GM23338 (cell line): ENCODE measurements at regions not wholly inside any gene's neighbourhood (a gene's known extent, or its start where the extent isn't known, plus 50 kb on each side); places are given as distances from the start of the nearest gene placed in this dataset.

Source experiments
- ATAC-seq: fragments of 200-7000 bp; cut with Tn5 transposase; 3 replicates; pipeline ENCODE4 v1.9.1; 2020
- DNase-seq: peaks from one replicate; pipeline ENCODE4 v3.0.0-alpha.2; 2015; ENCODE audit warnings: low spot score
- H2AFZ ChIP-seq: fragments of 200-600 bp; sonication (generic); 2 replicates; pipeline ENCODE4 v1.8.0; 2016; ENCODE audit warnings: antibody characterized with exemption, mild to moderate bottlenecking, moderate library complexity
- H3F3A ChIP-seq: fragments of 200-600 bp; sonication (generic); replicated peaks from 2 replicates; pipeline ENCODE4 v1.8.0; 2017; ENCODE audit warnings: antibody characterized with exemption, mixed run types, low read depth
- H3K27ac ChIP-seq: fragments of 200-600 bp; sonication (generic); 2 replicates; pipeline ENCODE4 v1.6.1; 2016; ENCODE audit warnings: low read depth
- H3K27me3 ChIP-seq: fragments of 200-600 bp; sonication (generic); 2 replicates; pipeline ENCODE4 v1.8.0; 2016; ENCODE audit warnings: mild to moderate bottlenecking, mixed run types, moderate library complexity; ENCODE audit not compliant: insufficient read depth
- H3K36me3 ChIP-seq: fragments of 200-600 bp; sonication (generic); 2 replicates; pipeline ENCODE4 v1.8.0; 2016; ENCODE audit warnings: mild to moderate bottlenecking; ENCODE audit not compliant: insufficient read depth
- H3K4me1 ChIP-seq: fragments of 200-600 bp; sonication (generic); 2 replicates; pipeline ENCODE4 v1.8.0; 2016; ENCODE audit warnings: mild to moderate bottlenecking, moderate library complexity; ENCODE audit not compliant: insufficient read depth
- H3K4me2 ChIP-seq: fragments of 200-600 bp; sonication (generic); 2 replicates; pipeline ENCODE4 v1.7.1; 2017; ENCODE audit warnings: mixed run types
- H3K4me3 ChIP-seq: fragments of 200-600 bp; sonication (generic); 2 replicates; pipeline ENCODE4 v1.6.1; 2016; ENCODE audit warnings: mixed run types
- H3K79me2 ChIP-seq: fragments of 200-600 bp; sonication (generic); replicated peaks from 2 replicates; pipeline ENCODE4 v1.8.0; 2017; ENCODE audit warnings: mild to moderate bottlenecking; ENCODE audit not compliant: insufficient read depth
- H3K9me2 ChIP-seq: fragments of 200-600 bp; sonication (generic); 2 replicates; pipeline ENCODE4 v1.8.0; 2017; ENCODE audit not compliant: insufficient read depth
- H4K20me1 ChIP-seq: fragments of 200-600 bp; sonication (generic); replicated peaks from 2 replicates; pipeline ENCODE4 v1.8.0; 2017; ENCODE audit warnings: mild to moderate bottlenecking; ENCODE audit not compliant: insufficient read depth
- H3K27ac Mint-ChIP-seq: 2 replicates; pipeline ENCODE4 v1.8.0; 2020; ENCODE audit warnings: inconsistent platforms, mild to moderate bottlenecking, moderate library complexity, mixed read lengths
- H3K27me3 Mint-ChIP-seq: 3 replicates; pipeline ENCODE4 v1.8.0; 2022; ENCODE audit warnings: low read depth, mild to moderate bottlenecking, moderate library complexity, mixed read lengths, inconsistent platforms; ENCODE audit not compliant: insufficient read depth, poor library complexity
- H3K36me3 Mint-ChIP-seq: 3 replicates; pipeline ENCODE4 v1.8.0; 2021; ENCODE audit warnings: low read depth, mild to moderate bottlenecking, inconsistent platforms, moderate library complexity, mixed read lengths
- H3K4me1 Mint-ChIP-seq: 3 replicates; pipeline ENCODE4 v1.8.0; 2020; ENCODE audit warnings: mild to moderate bottlenecking, inconsistent platforms, mixed read lengths
- H3K4me3 Mint-ChIP-seq: 3 replicates; pipeline ENCODE4 v1.8.0; 2021; ENCODE audit warnings: moderate library complexity, mild to moderate bottlenecking, inconsistent platforms, mixed read lengths
- H3K9me3 Mint-ChIP-seq: 3 replicates; pipeline ENCODE4 v1.8.0; 2020; ENCODE audit warnings: moderate library complexity, mild to moderate bottlenecking, inconsistent platforms, mixed read lengths
- CREB1 ChIP-seq: fragments of 250-450 bp; sonication (Bioruptor Pico); IDR thresholded peaks from 2 replicates; pipeline ENCODE4 v1.5.0; 2020; ENCODE audit warnings: low read depth, mild to moderate bottlenecking, moderate library complexity
- EZH2 ChIP-seq: fragments of 200-600 bp; sonication (generic); IDR thresholded peaks from one replicate; pipeline ENCODE4 v1.8.0; 2017; ENCODE audit warnings: antibody characterized with exemption, mild to moderate bottlenecking, low read depth; ENCODE audit not compliant: unreplicated experiment
- EZH2phosphoT487 ChIP-seq: fragments of 200-600 bp; sonication (generic); IDR thresholded peaks from one replicate; pipeline ENCODE4 v1.8.1; 2018; ENCODE audit warnings: antibody characterized with exemption; ENCODE audit not compliant: unreplicated experiment
- NANOG ChIP-seq: IDR thresholded peaks from 2 replicates; pipeline ENCODE4 v1.6.1; 2016; ENCODE audit warnings: antibody characterized with exemption, borderline replicate concordance
- POLR2AphosphoS5 ChIP-seq: IDR thresholded peaks from 2 replicates; pipeline ENCODE4 v1.6.1; 2016; ENCODE audit warnings: antibody characterized with exemption, low read depth
- STAT1 ChIP-seq: IDR thresholded peaks from one replicate; pipeline ENCODE4 v1.6.1; 2016; ENCODE audit warnings: antibody characterized with exemption; ENCODE audit not compliant: unreplicated experiment
- ZNF331 ChIP-seq: fragments of 250-450 bp; sonication (Bioruptor Pico); IDR thresholded peaks from 2 replicates; pipeline ENCODE4 v1.5.0; 2020; ENCODE audit warnings: low read depth, mild to moderate bottlenecking, moderate library complexity
- TF ChIP-seq, protein P1 (sequence below), 2 experiments: fragments of 200-600 bp in 1 of 2; sonication (generic) in 1 of 2; conservative IDR thresholded peaks; 2 replicates each; pipeline versions ENCODE4 v1.5.1 to v1.6.1; 2016 to 2017; ENCODE audit warnings: antibody characterized with exemption in 2 of 2, low read depth in 2 of 2, mild to moderate bottlenecking in 2 of 2, moderate library complexity in 1 of 2
- TF ChIP-seq, protein P2 (sequence below): IDR thresholded peaks from 2 replicates; pipeline ENCODE4 v1.6.1; 2016; ENCODE audit warnings: antibody characterized with exemption
- TF ChIP-seq, protein P3 (sequence below): fragments of 250-450 bp; sonication (Bioruptor Pico); IDR thresholded peaks from 2 replicates; pipeline ENCODE4 v1.5.0; 2020; ENCODE audit warnings: mild to moderate bottlenecking, moderate library complexity

DNA sequence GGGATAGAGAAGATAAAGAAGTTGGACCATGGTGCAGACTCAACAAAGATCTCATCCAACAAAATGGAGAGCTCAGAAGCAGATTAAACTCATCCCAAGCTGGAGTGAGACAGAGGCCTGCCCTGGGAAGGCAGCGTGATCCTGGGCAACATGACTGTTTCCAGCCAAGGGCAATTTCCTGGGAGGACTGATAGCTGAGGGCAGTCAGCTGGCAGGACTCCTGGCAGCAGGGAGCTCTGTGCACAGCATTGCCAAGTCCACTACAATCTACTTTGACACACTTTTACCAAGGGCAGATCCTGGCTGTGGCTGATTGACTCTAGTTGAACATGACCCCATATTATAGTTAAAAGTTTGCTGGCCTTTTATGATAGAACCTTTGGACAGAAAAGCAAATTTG is 357.3 kb upstream of the RASGEF1B start (continued):
- TF ChIP-seq, protein P1, sequence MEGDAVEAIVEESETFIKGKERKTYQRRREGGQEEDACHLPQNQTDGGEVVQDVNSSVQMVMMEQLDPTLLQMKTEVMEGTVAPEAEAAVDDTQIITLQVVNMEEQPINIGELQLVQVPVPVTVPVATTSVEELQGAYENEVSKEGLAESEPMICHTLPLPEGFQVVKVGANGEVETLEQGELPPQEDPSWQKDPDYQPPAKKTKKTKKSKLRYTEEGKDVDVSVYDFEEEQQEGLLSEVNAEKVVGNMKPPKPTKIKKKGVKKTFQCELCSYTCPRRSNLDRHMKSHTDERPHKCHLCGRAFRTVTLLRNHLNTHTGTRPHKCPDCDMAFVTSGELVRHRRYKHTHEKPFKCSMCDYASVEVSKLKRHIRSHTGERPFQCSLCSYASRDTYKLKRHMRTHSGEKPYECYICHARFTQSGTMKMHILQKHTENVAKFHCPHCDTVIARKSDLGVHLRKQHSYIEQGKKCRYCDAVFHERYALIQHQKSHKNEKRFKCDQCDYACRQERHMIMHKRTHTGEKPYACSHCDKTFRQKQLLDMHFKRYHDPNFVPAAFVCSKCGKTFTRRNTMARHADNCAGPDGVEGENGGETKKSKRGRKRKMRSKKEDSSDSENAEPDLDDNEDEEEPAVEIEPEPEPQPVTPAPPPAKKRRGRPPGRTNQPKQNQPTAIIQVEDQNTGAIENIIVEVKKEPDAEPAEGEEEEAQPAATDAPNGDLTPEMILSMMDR (conservative IDR thresholded peaks at IDR 0.05; ENCODE audit: low read depth in 2 of 2), result no peak
- no peak for TF ChIP-seq STAT1

DNA sequence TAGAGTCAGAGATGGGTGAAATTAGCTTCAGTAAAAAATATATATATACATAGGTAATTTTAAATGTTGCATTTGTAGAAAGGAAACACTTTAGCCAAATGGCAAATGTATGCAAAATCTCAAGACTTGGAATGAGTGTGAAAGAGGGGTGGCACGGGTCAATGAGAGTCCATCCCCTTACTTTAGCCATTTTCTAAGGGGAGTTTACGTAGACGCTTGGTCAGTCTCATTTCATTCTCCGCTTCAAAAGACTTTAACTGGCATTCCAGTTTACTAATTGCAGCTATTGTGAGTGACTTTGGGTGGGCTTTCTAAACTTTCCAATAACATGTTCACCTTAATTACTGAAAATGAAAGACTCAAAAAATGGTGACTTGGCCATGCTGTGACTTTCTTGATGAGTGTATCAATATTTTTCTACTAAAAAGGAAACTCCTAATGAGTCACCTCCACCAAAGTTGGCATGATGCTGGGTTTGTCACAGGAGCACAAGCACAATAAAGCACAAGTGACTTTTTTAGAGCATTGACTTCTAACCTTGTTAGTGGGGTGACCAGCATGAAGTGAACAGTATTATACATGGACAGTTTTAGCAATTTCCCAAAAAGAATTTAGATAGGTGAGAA is 356.0 kb upstream of the RASGEF1B start:
- no peaks in the 10 kb centered on the region for H3K4me1 ChIP-seq
- Mint-ChIP-seq H3K4me3 (no peak overlapping the region), H3K36me3 (no peaks in the 10 kb centered on the region), H3K27me3 (peaks cover 2% of the 10 kb centered on the region), H3K4me1 (no peaks in the 10 kb centered on the region), H3K27ac (no peak overlapping the region), H3K9me3 (no peaks in the 10 kb centered on the region)
- H3K36me3 ChIP-seq, result no peaks in the 10 kb centered on the region
- DNase-seq, result no peak
- no peak overlapping the region for H3K27ac ChIP-seq
- no peak overlapping the region for H3K4me2 ChIP-seq
- TF ChIP-seq ZNF331 (no peak), EZH2phosphoT487 (no peak), EZH2 (no peak), POLR2AphosphoS5 (no peak), NANOG (no peak), CREB1 (CRISPR knock-in tag) (no peak), STAT1 (no peak)
- TF ChIP-seq, protein P2, sequence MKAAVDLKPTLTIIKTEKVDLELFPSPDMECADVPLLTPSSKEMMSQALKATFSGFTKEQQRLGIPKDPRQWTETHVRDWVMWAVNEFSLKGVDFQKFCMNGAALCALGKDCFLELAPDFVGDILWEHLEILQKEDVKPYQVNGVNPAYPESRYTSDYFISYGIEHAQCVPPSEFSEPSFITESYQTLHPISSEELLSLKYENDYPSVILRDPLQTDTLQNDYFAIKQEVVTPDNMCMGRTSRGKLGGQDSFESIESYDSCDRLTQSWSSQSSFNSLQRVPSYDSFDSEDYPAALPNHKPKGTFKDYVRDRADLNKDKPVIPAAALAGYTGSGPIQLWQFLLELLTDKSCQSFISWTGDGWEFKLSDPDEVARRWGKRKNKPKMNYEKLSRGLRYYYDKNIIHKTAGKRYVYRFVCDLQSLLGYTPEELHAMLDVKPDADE, result no peak
- TF ChIP-seq, protein P3, sequence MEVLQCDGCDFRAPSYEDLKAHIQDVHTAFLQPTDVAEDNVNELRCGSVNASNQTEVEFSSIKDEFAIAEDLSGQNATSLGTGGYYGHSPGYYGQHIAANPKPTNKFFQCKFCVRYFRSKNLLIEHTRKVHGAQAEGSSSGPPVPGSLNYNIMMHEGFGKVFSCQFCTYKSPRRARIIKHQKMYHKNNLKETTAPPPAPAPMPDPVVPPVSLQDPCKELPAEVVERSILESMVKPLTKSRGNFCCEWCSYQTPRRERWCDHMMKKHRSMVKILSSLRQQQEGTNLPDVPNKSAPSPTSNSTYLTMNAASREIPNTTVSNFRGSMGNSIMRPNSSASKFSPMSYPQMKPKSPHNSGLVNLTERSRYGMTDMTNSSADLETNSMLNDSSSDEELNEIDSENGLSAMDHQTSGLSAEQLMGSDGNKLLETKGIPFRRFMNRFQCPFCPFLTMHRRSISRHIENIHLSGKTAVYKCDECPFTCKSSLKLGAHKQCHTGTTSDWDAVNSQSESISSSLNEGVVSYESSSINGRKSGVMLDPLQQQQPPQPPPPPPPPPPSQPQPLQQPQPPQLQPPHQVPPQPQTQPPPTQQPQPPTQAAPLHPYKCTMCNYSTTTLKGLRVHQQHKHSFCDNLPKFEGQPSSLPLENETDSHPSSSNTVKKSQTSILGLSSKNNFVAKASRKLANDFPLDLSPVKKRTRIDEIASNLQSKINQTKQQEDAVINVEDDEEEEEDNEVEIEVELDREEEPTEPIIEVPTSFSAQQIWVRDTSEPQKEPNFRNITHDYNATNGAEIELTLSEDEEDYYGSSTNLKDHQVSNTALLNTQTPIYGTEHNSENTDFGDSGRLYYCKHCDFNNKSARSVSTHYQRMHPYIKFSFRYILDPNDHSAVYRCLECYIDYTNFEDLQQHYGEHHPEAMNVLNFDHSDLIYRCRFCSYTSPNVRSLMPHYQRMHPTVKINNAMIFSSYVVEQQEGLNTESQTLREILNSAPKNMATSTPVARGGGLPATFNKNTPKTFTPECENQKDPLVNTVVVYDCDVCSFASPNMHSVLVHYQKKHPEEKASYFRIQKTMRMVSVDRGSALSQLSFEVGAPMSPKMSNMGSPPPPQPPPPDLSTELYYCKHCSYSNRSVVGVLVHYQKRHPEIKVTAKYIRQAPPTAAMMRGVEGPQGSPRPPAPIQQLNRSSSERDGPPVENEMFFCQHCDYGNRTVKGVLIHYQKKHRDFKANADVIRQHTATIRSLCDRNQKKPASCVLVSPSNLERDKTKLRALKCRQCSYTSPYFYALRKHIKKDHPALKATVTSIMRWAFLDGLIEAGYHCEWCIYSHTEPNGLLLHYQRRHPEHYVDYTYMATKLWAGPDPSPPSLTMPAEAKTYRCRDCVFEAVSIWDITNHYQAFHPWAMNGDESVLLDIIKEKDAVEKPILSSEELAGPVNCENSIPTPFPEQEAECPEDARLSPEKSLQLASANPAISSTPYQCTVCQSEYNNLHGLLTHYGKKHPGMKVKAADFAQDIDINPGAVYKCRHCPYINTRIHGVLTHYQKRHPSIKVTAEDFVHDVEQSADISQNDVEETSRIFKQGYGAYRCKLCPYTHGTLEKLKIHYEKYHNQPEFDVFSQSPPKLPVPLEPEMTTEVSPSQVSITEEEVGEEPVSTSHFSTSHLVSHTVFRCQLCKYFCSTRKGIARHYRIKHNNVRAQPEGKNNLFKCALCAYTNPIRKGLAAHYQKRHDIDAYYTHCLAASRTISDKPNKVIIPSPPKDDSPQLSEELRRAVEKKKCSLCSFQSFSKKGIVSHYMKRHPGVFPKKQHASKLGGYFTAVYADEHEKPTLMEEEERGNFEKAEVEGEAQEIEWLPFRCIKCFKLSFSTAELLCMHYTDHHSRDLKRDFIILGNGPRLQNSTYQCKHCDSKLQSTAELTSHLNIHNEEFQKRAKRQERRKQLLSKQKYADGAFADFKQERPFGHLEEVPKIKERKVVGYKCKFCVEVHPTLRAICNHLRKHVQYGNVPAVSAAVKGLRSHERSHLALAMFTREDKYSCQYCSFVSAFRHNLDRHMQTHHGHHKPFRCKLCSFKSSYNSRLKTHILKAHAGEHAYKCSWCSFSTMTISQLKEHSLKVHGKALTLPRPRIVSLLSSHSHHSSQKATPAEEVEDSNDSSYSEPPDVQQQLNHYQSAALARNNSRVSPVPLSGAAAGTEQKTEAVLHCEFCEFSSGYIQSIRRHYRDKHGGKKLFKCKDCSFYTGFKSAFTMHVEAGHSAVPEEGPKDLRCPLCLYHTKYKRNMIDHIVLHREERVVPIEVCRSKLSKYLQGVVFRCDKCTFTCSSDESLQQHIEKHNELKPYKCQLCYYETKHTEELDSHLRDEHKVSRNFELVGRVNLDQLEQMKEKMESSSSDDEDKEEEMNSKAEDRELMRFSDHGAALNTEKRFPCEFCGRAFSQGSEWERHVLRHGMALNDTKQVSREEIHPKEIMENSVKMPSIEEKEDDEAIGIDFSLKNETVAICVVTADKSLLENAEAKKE (CRISPR knock-in tag), result no peak
- TF ChIP-seq, protein P1 (conservative IDR thresholded peaks at IDR 0.05; ENCODE audit: low read depth in 2 of 2), result no peak
- ATAC-seq, result no peak
- no peaks in the 10 kb centered on the region for H3K79me2 ChIP-seq
- no peak overlapping the region for H2AFZ ChIP-seq
- H3K27me3 ChIP-seq, result no peaks in the 10 kb centered on the region
- H3K4me3 ChIP-seq, result no peak overlapping the region
- H3F3A ChIP-seq, result no peaks in the 10 kb centered on the region
- H3K9me2 ChIP-seq, result no peaks in the 10 kb centered on the region; the same call in 1 of the 2 replicates
- H4K20me1 ChIP-seq, result no peaks in the 10 kb centered on the region
